WTC11 (cell line): ENCODE measurements at regions not wholly inside any gene's neighbourhood (a gene's known extent, or its start where the extent isn't known, plus 50 kb on each side); places are given as distances from the start of the nearest gene placed in this dataset.

Experiments
- ATAC-seq: fragments of 200-7000 bp; cut with Tn5 transposase; 2 replicates; pipeline ENCODE4 v1.10.0; 2021; ENCODE audit warnings: mild to moderate bottlenecking, moderate library complexity
- CTCF ChIA-PET: fragments of 300-600 bp; sonication (Branson Sonifier 250); formaldehyde crosslinking; loops from one replicate; lab custom pipeline; 2021; ENCODE audit warnings: antibody characterized with exemption; lab: Charles Lee
- POLR2A ChIA-PET: fragments of 350-600 bp; sonication (Branson Sonifier 250); formaldehyde crosslinking; loops from one replicate; lab custom pipeline; 2021; ENCODE audit warnings: antibody characterized with exemption; lab: Charles Lee
- DNase-seq: peaks from one replicate; pipeline ENCODE4 v3.0.0; 2021; ENCODE audit warnings: low spot score
- H3K27ac Mint-ChIP-seq: 2 replicates; pipeline ENCODE4 v1.8.0; 2021; ENCODE audit warnings: mixed read lengths
- H3K27me3 Mint-ChIP-seq: 2 replicates; pipeline ENCODE4 v1.8.0; 2021; ENCODE audit warnings: low read depth, mild to moderate bottlenecking, moderate library complexity, mixed read lengths
- H3K36me3 Mint-ChIP-seq: 2 replicates; pipeline ENCODE4 v1.8.0; 2021; ENCODE audit warnings: mixed read lengths
- H3K4me1 Mint-ChIP-seq: 2 replicates; pipeline ENCODE4 v1.8.0; 2022; ENCODE audit warnings: mixed read lengths
- H3K4me3 Mint-ChIP-seq: 2 replicates; pipeline ENCODE4 v1.8.0; 2021; ENCODE audit warnings: mild to moderate bottlenecking, moderate library complexity, mixed read lengths
- H3K9me3 Mint-ChIP-seq: 2 replicates; pipeline ENCODE4 v1.8.0; 2021; ENCODE audit warnings: mixed read lengths
- ATF2 ChIP-seq: sonication (generic); formaldehyde crosslinking; IDR thresholded peaks from 2 replicates; pipeline ENCODE4 v1.8.1; 2022; ENCODE audit warnings: low read depth, missing genetic modification reagents, borderline replicate concordance
- CTCF ChIP-seq: fragments of 200-600 bp; IDR thresholded peaks from 2 replicates; pipeline ENCODE4 v1.8.0; 2022; ENCODE audit warnings: antibody characterized with exemption
- FOXK1 ChIP-seq: sonication (generic); formaldehyde crosslinking; IDR thresholded peaks from 2 replicates; pipeline ENCODE4 v1.8.0; 2022; ENCODE audit warnings: mild to moderate bottlenecking, moderate library complexity, missing genetic modification reagents
- GABPB1 ChIP-seq: sonication (generic); formaldehyde crosslinking; IDR thresholded peaks from 2 replicates; pipeline ENCODE4 v1.8.1; 2023; ENCODE audit warnings: mild to moderate bottlenecking, missing genetic modification reagents
- IRF2 ChIP-seq: sonication (generic); formaldehyde crosslinking; IDR thresholded peaks from 2 replicates; pipeline ENCODE4 v1.8.0; 2022; ENCODE audit warnings: low read depth, missing genetic modification reagents, borderline replicate concordance
- JUN ChIP-seq: sonication (generic); formaldehyde crosslinking; IDR thresholded peaks from 2 replicates; pipeline ENCODE4 v1.8.0; 2023; ENCODE audit warnings: mild to moderate bottlenecking, missing genetic modification reagents
- KAT7 ChIP-seq: sonication (generic); formaldehyde crosslinking; IDR thresholded peaks from 2 replicates; pipeline ENCODE4 v1.8.1; 2023; ENCODE audit warnings: missing genetic modification reagents, mild to moderate bottlenecking, borderline replicate concordance
- MYBL2 ChIP-seq: sonication (generic); formaldehyde crosslinking; IDR thresholded peaks from 2 replicates; pipeline ENCODE4 v1.8.1; 2023; ENCODE audit warnings: mild to moderate bottlenecking, moderate library complexity, missing genetic modification reagents
- NFYB ChIP-seq: sonication (generic); formaldehyde crosslinking; conservative IDR thresholded peaks from 2 replicates; pipeline ENCODE4 v1.8.0; 2022; ENCODE audit warnings: low read depth, missing genetic modification reagents
- NR1H2 ChIP-seq: sonication (generic); formaldehyde crosslinking; IDR thresholded peaks from 2 replicates; pipeline ENCODE4 v1.9.0; 2021; ENCODE audit warnings: mild to moderate bottlenecking, moderate library complexity, missing genetic modification reagents
- NR2C2 ChIP-seq: sonication (generic); formaldehyde crosslinking; IDR thresholded peaks from 2 replicates; pipeline ENCODE4 v1.8.0; 2022; ENCODE audit warnings: mild to moderate bottlenecking, missing genetic modification reagents
- PRRX2 ChIP-seq: fragments of 250-450 bp; sonication (Bioruptor Pico); IDR thresholded peaks from 2 replicates; pipeline ENCODE4 v1.8.0; 2021; ENCODE audit warnings: mild to moderate bottlenecking
- SMAD3 ChIP-seq: sonication (generic); formaldehyde crosslinking; IDR thresholded peaks from 2 replicates; pipeline ENCODE4 v1.8.0; 2022; ENCODE audit warnings: missing genetic modification reagents, mild to moderate bottlenecking, borderline replicate concordance
- SMAD4 ChIP-seq: sonication (generic); formaldehyde crosslinking; IDR thresholded peaks from 2 replicates; pipeline ENCODE4 v1.8.0; 2022; ENCODE audit warnings: mild to moderate bottlenecking, missing genetic modification reagents
- TCF7 ChIP-seq: sonication (generic); formaldehyde crosslinking; IDR thresholded peaks from 2 replicates; pipeline ENCODE4 v1.8.0; 2022; ENCODE audit warnings: mild to moderate bottlenecking, low read depth, missing genetic modification reagents, moderate library complexity
- TP53 ChIP-seq: sonication (generic); formaldehyde crosslinking; IDR thresholded peaks from 2 replicates; pipeline ENCODE4 v1.8.1; 2023; ENCODE audit warnings: mild to moderate bottlenecking, missing genetic modification reagents
- ZNF138 ChIP-seq: sonication (generic); formaldehyde crosslinking; conservative IDR thresholded peaks from 2 replicates; pipeline ENCODE4 v1.8.1; 2022; ENCODE audit warnings: mild to moderate bottlenecking, moderate library complexity, missing genetic modification reagents
- ZNF263 ChIP-seq: sonication (generic); formaldehyde crosslinking; IDR thresholded peaks from 2 replicates; pipeline ENCODE4 v1.8.1; 2022; ENCODE audit warnings: low read depth, mild to moderate bottlenecking, moderate library complexity, missing genetic modification reagents
- ZNF281 ChIP-seq: sonication (generic); formaldehyde crosslinking; IDR thresholded peaks from 2 replicates; pipeline ENCODE4 v1.8.0; 2023; ENCODE audit warnings: mild to moderate bottlenecking, missing genetic modification reagents
- ZNF396 ChIP-seq: fragments of 250-450 bp; sonication (Bioruptor Pico); IDR thresholded peaks from 2 replicates; pipeline ENCODE4 v1.8.0; 2021; ENCODE audit warnings: mild to moderate bottlenecking, moderate library complexity, borderline replicate concordance
- ZNF532 ChIP-seq: fragments of 250-450 bp; sonication (Bioruptor Pico); IDR thresholded peaks from 2 replicates; pipeline ENCODE4 v1.9.0; 2021; ENCODE audit warnings: mild to moderate bottlenecking, borderline replicate concordance

- Mint-ChIP-seq H3K4me1 (no peaks in the 10 kb centered on the region), H3K4me3 (no peak overlapping the region), H3K27me3 (no peaks in the 10 kb centered on the region; the same call in 1 of the 2 replicates), H3K27ac (no peak overlapping the region), H3K9me3 (peaks cover 24% of the 10 kb centered on the region), H3K36me3 (no peaks in the 10 kb centered on the region)
- TF ChIP-seq MYBL2 (CRISPR knock-in tag), result no peak
- TF ChIP-seq SMAD3 (CRISPR knock-in tag), result no peak
- DNase-seq (no peak), ATAC-seq (no peak)
- ChIA-PET POLR2A (no interaction called here), CTCF (no interaction called here)
Observed at GRCh38 chr4:122034619-122035018, 82.8 kb upstream of the TRPC3 start.

- ATAC-seq (no peak), DNase-seq (no peak)
- no peak overlapping the region for H3K4me3 Mint-ChIP-seq
- no peaks in the 10 kb centered on the region; the same call in 1 of the 2 replicates for H3K27me3 Mint-ChIP-seq
- no peaks in the 10 kb centered on the region for H3K36me3 Mint-ChIP-seq
- H3K4me1 Mint-ChIP-seq, result no peaks in the 10 kb centered on the region
- H3K9me3 Mint-ChIP-seq, result peaks cover 34% of the 10 kb centered on the region
- H3K27ac Mint-ChIP-seq, result no peak overlapping the region
- POLR2A ChIA-PET, result no interaction called here
- TF ChIP-seq ATF2 (CRISPR knock-in tag) (no peak), SMAD4 (CRISPR knock-in tag) (no peak), JUN (CRISPR knock-in tag) (no peak), ZNF532 (CRISPR knock-in tag) (no peak), ZNF263 (CRISPR knock-in tag) (no peak), NR2C2 (CRISPR knock-in tag) (no peak), ZNF138 (CRISPR knock-in tag) (no peak), KAT7 (no peak), IRF2 (no peak), ZNF396 (CRISPR knock-in tag) (no peak), TCF7 (no peak), FOXK1 (CRISPR knock-in tag) (no peak), NR1H2 (CRISPR knock-in tag) (no peak)
- TF ChIP-seq, all 79 proteins: peak for 0
- CTCF ChIA-PET, result no interaction called here
Observed at GRCh38 chr4:122027203-122027602, 75.3 kb upstream of the TRPC3 start.

GRCh38 chr4:122017296-122017695 is 65.4 kb upstream of the TRPC3 start:
- H3K4me1 Mint-ChIP-seq, result no peaks in the 10 kb centered on the region
- ChIA-PET CTCF (no interaction called here), POLR2A (no interaction called here)
- H3K9me3 Mint-ChIP-seq, result peaks cover 12% of the 10 kb centered on the region
- no peak for TF ChIP-seq CTCF
- no peak for TF ChIP-seq GABPB1
- TF ChIP-seq NFYB, result no peak
- no peak for TF ChIP-seq KAT7
- TF ChIP-seq PRRX2 (CRISPR knock-in tag), result no peak
- no peak for TF ChIP-seq TP53 (CRISPR knock-in tag)
- no peak for TF ChIP-seq ZNF281 (CRISPR knock-in tag)
- TF ChIP-seq, all 79 proteins: peak for 0
- H3K36me3 Mint-ChIP-seq, result no peaks in the 10 kb centered on the region
- H3K27ac Mint-ChIP-seq, result no peak overlapping the region
- ATAC-seq (no peak), DNase-seq (no peak)
- H3K4me3 Mint-ChIP-seq, result no peak overlapping the region
- no peaks in the 10 kb centered on the region; the same call in 1 of the 2 replicates for H3K27me3 Mint-ChIP-seq
